ENCODE measurements at regions not wholly inside any gene's neighbourhood (a gene's known extent, or its start where the extent isn't known, plus 50 kb on each side); places are given as distances from the start of the nearest gene placed in this dataset.
"Not testable (repeated sequence)": the region's sequence is repeated elsewhere in the genome, so short reads cannot be mapped to it uniquely, and the experiment has no call there.

DNA sequence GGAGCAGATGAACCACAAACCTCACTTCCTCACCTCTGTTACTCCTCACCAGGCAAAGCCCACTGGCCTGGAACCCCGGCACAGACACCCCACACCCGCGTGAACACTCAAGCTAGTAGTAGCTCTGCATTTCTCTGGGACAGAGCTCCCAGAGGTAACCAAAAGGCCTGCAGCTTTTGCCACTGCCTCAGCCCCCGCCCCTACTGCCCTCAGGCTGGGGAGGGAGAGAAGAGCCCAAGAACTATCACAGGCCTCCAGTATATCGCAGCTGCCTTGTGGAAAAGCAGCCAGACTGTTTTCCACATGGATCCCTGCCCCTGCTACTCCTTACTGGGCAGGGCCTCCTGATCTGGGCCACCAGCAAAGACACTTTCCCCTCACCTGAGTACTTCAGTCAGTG, 728.7 kb upstream of the ACTRT1 start:
- no peak for DNase-seq (ENCODE audit: low read depth)

DNA sequence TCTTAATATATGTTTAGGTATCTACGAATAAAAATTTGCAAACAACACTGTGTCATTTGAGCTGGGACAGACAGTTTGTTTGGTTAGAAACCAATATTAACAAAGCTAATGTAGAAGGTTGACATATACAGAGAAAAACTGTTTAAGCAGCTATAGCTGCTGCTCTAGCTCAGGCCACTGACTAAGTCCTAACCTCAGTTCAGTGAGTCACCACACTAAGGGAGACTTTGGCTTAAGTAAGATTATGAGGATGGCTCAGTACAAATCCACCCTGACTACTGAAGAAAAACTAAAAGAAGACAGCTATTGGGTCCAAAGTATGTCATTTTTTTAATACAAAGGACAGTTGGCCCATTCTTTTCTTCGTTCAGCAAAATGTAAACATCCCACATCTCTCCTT, 717.3 kb upstream of the ACTRT1 start:
- no peak for DNase-seq (ENCODE audit: low read depth)

DNA sequence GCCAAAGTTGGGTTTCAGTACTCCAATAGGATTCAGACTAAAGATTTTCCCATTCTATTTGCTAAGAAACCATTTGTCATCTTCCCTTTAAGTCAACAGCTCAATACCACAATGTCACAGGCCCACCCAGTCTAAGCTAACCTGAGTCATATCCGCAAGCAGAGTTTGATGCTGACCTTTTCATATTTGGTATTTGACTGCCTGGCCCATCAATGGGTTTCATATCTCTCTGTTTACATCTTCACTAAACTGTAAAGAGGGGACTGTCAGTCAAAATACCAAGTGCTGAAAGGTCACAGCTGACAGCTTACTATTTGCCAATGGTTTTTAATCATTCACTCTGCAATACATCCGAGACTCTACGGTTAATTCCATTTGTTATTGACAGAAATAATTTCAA, 707.5 kb upstream of the ACTRT1 start:
- DNase-seq (ENCODE audit: low read depth): no peak

DNA sequence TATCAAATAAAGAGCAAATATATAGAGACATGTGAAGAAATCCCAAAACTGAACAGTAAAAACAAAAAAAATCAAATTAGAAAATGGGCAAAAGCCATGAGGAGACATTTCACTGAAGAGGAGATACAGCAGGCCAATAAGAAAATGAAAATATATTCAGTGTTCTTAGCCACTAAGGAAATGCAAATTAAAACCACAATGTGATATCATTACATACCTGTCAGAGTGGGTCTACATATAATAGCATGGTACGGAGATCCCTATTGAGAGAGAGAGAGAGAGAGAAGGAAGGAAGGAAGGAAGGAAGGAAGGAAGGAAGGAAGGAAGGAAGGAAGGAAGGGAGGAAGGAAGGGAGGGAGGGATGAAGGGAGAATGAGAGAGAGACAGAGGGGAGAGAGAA, 707.0 kb upstream of the ACTRT1 start:
- DNase-seq (ENCODE audit: low read depth): no peak

DNA sequence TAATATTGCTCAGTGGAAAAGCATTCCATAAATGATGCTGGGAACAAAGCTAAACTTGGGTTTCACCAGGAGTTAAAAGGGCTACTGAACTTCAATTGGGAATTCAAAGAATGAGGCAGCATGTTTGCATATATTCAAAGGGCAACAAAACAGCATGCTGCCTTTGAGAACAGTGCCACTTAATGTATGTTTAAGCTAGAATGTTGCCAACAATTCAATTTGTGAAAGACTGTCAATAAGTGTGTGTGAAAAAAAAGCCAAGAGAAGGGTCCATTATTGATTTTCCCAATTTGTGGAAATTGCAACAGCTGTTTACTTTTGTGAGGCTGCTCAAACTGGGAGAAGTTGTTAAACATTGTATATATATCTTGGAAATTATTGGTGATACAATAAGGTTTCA, 701.9 kb upstream of the ACTRT1 start:
- no peak for DNase-seq (ENCODE audit: low read depth)

DNA sequence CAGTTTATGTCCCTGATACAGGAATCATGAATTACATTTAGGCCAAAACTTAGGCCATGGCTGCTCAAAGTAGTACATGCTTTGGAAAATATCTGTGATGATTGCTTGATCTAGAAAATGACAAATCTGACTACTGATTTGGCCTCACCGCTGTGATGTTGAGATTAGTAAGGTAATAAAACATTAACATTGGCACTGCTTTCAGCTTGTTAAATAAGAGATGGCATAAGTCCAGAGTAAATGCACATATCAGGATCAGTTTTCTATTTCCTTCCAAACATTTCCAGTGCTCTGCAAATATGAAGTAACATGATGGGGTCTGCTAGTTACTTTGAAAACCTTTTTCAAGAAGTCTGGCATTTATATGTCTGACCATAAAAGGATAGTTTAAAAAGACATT, 687.3 kb upstream of the ACTRT1 start:
- DNase-seq (ENCODE audit: low read depth): no peak

DNA sequence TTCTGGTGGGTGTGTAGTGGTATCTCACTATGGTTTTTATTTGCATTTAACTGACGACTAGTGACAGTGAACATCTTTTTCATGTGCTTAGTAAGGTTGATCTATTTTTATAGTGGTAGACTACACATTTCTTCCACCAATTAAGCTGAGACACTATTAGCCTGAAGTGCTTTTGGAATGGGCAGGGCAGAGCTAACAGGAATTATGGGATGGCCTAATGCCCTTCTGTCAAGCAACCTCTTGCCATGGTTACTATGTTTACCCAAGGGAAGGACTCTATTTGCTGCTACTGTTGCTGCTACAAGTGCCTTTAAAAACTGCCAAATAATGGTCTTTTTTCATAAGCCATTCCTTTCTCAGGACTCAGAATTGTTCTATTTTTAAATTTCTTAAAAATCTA, 676.7 kb upstream of the ACTRT1 start:
- no peak for DNase-seq (ENCODE audit: low read depth)

DNA sequence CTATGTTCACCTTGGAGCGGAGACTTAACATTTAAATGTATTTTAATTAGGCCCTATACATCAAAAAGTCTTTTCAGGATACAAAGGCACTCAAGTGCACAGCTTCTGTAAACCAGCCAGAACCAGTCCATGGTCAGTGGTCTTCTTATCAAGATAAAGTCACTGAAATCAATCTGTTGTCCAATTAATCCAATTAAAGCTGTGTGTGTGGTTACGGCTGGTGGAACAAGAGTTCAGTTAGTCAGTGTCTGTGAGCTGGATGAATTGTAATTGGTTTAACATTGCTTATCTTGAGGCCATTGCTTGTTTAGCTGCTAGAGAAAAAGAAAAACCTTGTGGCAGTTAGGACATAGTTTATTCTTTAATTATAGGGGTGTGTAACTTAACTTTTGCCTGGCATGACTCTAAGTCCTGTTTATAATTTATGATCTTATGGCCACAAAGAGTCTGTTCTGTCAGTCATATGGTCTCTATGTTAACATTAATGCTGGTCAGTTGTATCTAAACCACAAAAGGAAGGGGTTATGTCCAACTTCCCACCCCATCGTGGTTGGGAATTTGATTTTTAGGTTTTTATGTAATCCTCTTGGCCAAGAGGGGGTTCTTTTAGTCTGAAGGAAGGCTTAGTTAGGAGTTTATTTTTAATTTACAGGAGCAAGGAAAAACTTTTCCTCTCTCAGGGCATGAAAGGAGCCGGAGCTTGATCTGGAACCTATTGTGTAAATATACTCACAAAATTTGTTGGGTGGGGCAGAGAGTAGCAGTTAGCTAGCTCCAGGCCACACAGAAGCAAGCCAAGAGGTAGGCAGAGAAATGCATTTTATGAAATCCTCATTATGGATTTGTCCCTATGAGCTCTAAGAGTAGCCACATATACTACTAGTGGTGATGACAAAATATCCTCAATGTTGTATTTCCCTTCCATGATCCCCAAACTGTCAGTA, 665.7 kb upstream of the ACTRT1 start:
- no peak for DNase-seq (ENCODE audit: low read depth)

DNA sequence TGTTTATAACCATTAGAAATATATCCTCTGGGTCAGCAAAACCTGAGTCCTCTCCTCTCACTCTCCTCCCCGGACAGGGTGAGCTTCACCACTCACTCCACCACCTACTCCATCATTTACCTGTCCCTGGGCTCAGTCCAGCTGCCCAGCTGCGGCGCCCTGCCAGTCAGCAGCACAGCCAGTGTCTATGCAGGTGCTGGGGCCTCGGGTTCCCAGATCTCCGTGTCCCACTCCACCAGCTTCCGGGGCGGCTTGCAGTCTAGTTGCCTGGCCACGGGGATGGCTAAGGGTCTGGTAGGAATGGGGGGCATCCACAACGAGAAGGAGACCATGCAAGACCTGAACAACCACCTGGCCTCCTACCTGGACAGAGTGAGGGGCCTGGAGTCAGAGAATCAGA, 662.2 kb upstream of the ACTRT1 start:
- DNase-seq (ENCODE audit: low read depth): no peak

DNA sequence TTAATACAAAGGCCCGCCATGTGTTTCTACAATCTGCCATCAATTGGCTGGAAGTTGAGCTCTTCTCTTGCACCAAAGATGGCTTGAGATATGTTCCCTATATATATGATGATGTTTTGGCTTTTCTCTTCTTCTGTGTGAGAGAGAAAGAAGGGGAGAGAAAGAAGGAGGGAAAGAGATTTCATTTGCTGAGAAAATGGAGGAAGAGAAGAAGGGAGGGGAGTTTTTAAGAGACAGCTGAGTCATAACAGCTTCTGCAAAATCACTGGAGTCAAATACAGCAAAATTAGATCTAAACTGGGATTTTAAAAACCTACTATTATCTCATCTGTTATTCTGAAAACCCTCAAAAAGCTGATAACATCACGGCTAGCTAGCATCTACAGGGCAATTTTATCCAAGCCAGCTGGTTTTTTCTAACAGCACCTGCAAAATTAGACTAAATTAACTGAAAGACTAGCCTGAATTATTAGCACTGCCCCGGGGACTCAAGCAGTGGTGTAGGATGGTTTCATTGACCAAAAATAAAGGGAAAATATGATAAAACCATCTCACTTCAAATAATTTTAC, 647.6 kb upstream of the ACTRT1 start:
- no peak for DNase-seq (ENCODE audit: low read depth)

DNA sequence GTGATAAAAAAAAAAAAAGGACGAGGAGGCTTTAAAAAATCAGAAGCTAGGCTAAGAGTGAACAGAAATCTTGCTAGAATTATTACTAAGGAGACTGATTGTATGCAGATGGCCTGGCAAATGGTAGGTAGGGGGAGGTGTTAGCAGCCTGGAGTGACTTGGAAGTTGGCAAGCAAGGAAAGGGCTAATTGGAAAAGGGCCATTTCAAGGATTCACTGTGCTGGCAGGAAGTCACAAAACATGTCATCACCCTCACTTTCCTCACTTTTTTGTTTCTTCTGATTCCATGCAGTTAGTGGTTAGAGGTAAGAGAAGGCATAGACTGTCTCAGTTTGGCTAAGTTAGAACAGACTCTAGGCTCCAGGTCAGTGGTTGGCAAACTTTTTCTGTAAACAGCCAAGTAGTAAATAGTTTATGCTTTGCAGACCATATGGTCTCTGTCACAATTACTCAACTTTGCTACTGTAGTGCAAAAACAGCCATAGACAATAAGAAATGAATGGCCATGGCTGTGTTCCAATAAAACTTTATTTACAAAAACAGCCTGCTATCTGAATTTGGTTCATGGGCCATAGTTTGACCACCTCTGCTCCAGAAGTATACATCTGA, 646.5 kb upstream of the ACTRT1 start:
- no peak for DNase-seq (ENCODE audit: low read depth)

DNA sequence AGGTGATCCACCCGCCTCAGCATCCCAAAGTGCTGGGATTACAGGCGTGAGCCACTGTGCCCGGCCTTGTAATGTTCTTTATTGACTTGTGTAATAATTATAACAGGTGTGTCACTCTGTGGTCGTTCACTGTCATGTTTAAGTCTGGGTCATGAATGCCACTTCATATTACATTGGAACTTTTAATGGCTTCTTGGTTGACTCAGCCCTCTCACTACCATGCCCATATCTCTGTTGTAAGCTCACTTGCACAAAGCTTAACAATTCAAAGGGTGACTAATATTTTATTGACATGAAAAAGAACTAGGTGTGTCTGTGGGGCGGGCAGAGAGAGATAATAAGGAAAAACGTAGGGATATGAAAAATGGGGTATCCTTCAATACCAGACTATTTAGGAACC, 639.7 kb upstream of the ACTRT1 start:
- DNase-seq (ENCODE audit: low read depth): no peak

DNA sequence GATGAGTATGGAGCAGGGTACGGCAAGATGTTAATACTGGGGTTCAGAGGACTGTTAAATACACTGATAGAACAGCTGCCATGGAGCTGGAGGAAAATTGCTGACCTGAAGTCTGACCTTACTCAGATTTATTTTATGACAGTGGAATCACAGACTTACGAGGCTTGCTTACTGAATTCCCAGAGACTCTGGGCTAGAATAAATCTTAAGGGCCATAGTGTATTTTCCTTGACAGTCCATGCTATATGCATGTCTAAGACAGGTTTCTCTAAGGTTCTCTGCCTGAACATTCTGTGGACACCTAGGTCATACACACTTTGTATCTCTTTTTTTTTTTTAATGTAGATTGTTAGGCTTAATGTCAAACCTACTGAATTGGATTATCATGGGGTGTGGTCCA, 633.2 kb upstream of the ACTRT1 start:
- DNase-seq (ENCODE audit: low read depth): no peak

DNA sequence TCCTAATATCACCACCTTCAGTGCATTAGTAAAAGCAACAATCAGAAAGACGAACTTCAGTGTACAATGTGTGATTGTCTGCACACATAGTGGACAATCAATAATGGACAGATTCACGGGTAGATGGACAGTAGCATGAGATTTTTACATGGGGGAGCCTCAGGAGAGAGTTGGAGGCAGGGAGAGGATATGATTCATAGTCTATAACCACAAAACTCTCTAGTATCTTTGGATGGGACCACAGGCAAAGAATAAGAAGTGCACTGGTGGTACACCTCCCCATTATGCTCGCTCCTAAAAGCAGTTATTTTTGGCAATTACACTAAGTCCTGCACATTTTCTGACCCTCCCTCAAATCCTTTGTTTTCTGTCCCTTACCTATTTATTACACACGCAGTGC, 624.4 kb upstream of the ACTRT1 start:
- no peak for DNase-seq (ENCODE audit: low read depth)

DNA sequence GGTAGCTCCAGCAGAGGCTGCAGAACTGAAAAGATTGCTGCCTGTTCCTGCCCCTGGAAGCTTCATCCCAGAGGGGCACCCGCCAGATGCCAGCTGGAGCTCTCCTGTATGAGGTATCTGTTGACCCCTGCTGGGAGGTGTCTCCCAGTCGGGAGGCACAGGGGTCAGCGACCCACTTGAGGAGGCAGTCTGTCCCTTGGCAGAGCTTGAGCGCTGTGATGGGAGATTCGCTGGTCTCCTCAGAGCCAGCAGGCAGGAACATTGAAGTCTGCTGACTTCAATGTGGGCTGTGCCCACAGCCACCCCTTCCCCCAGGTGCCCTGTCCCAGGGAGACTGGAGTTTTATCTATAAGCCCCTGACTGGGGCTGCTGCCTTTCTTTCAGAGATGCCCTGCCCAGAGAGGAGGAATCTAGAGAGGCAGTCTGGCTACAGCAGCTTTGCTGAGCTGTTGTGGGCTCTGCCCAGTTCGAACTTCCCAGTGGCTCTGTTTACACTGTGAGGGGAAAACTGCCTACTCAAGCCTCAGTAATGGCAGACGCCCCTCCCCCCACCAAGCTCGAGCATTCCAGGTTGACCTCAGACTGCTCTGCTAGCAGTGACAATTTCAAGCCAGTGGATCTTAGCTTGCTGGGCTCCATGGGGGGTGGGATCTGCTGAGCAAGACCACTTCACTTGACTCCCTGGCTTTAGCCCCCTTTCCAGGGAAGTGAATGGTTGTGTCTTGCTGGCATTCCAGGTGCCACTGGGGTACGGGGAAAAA, 622.3 kb upstream of the ACTRT1 start:
- not testable (repeated sequence) for DNase-seq (ENCODE audit: low read depth)

DNA sequence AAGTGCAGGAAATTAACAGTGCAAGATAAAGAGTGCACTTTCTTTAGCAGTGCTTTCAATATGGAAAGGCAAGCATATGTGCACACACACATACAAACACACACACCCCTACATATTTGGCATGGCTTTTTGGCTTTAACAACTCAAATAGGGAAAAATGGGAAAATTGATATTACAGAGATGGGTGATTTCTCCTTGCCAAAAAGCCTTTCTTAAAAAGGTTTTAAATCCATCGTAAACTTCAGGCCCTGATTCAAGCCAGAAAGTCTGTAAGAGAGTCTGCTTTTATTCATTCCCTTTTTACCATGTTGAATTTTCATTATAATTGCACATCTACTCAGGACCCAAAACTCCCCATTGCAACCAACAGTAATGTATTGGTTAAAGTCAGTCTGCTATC, 612.0 kb upstream of the ACTRT1 start:
- no peak for DNase-seq (ENCODE audit: low read depth)

DNA sequence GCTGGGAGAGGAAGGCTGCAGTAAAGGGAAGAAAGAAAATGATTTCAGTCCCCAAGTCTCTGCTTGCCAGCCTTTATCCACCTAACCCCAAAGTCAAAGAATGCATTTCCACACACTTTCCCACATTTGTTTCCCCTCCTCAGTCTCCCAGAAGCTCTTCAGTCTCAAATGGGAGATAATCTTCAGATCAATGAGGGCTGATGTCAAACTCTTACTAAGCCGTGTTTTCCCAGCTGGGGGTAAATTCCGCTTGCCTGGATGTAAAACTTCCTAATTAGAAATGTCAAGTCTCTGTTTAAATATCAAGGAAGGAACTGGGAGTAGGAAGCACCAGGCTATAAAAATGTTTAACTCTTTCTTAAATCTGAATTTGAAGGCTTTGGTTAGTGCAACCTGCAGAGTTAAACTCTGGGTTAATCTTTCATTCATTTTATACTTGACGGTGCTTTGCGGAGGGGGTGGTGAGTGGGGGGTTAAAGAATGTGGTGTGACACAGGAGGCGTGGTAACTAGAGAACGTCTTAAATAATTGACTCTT, 601.4 kb upstream of the ACTRT1 start:
- DNase-seq (ENCODE audit: low read depth): no peak

DNA sequence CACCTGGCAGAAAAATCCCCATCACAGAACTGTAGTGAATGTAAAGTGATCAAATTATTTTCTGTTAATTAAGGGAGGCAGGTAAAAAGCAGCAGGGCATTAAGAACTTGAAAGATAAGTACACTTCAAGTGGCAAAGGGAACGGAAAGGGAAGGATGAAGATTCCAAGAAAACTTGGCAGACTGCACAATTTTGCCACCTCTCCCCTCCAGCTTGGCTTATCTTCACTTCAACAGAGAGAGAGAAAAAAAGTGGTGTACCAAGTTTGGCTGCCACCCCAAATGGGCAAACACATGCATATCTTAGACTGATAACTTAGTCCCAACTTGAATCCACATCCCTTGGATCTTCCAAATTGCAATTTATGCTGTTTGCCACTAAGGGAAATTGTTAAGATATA, 598.1 kb upstream of the ACTRT1 start:
- DNase-seq (ENCODE audit: low read depth): no peak

DNA sequence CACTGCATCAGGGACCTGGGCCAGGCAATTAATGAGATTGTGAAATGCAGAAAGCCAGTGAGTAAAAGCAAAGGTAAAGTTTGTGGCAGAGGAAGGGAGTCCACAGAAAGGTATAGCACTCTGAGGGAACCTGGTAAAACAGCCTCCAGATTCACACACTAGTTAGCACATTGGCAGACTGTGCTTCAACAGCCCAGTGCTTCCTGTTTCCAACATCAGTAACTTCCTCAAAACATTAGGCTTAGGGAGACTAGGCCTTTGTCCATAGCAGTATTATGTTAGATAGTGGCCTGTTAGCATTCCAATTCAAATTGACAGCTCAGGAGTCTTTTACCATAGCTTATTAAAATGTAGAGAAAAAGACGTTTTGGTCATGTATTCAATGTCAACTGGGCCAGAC, 582.6 kb upstream of the ACTRT1 start:
- no peak for DNase-seq (ENCODE audit: low read depth)

DNA sequence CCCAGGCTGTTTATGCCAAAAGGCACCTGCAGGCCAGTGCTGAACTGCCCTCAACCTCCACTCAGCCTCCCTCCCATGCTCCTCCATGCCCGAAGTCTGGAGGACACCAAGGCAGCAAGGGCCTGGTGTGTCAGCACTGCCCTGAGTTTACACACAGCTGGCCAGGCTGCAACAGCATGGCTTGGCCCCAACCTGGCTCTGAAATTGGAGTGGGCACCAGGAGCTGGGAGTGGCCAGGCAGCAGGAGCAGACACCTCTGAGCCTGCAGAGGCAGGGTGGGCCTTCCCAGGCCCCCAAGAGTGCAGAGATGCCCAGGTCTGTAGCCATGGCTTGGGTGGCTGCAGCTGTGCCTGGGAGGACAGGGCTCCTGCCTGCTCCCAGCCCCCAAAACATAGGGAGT, 571.2 kb upstream of the ACTRT1 start:
- DNase-seq (ENCODE audit: low read depth): no peak

DNA sequence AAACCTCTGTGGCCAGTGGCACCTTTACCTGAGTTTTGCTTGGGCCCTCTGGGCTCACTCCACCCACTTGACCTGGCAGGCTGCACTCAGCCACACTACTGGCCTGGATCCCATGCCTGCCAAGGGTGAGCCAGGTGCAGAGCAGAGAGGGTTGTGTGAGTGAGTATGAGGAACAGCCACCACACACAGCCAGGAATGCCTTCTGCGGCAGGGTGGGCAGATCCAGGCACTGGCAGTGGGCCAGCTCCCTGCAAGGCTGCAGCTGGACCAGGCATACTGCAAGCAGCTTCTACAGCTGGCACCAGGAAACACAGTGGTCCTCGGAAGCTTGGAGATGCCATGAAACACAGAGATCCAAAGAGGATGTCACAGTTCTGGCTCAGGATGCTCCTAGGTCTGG, 570.1 kb upstream of the ACTRT1 start:
- no peak for DNase-seq (ENCODE audit: low read depth)

DNA sequence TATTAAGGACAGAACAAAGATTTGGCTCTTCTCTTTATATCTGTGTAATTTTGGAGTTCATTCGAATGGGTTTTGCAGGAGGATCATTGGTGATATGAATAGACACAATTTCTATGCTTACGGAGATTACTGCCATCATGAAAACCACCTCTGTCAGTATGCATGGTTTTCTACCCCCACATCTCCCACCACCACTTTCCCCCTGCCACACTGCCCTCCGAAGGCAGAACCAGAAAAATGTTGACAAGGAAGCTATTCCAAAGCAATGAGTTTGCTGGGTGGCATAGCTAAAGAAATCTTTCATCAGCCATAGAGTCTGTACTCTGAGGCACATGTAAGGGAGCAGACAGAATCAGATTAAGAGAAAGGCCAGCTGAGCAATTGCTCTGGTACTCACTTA, 567.3 kb upstream of the ACTRT1 start:
- DNase-seq (ENCODE audit: low read depth): no peak

Measured in stromal cell of bone marrow (primary cell).